ENCODE measurements at regions not wholly inside any gene's neighbourhood (a gene's known extent, or its start where the extent isn't known, plus 50 kb on each side); places are given as distances from the start of the nearest gene placed in this dataset.
"Not testable (repeated sequence)": the region's sequence is repeated elsewhere in the genome, so short reads cannot be mapped to it uniquely, and the experiment has no call there.

GRCh38 chr5:12162863-12163262 is 258.6 kb upstream of the CTNND2 start:
- no peak for TF ChIP-seq CTCF (IDR thresholded peaks at IDR 0.05; ENCODE audit: insufficient read depth, missing control alignments)
- FAIRE-seq, result no peak
- DNase-seq (ENCODE audit: insufficient read length, low spot score), result no peak

DNA sequence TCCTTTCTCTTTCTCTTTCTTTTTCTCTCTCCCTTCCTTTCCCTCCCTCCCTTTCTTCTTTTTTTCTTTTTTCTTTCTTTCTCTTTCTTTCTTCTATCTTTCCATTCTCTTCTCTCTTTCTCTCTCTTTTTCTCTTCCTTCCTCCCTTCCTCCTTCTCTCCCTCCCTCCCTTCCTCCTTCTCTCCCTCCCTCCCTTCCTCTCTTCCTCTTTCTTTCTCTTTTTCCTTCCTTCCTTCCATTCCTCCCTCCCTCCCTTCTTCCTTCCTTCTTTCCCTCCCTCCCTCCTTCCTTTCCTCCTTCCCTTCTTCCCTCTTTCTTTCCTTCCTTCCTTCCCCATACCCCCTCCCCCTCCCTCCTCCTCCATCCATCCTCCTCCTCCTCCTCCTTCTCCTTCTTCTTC is 243.3 kb upstream of the CTNND2 start:
- FAIRE-seq (no peak), DNase-seq (ENCODE audit: insufficient read length, low spot score) (no peak)
- no peak for TF ChIP-seq CTCF (IDR thresholded peaks at IDR 0.05; ENCODE audit: insufficient read depth, missing control alignments)

- FAIRE-seq (no peak), DNase-seq (ENCODE audit: insufficient read length, low spot score) (no peak)
- TF ChIP-seq CTCF (IDR thresholded peaks at IDR 0.05; ENCODE audit: insufficient read depth, missing control alignments), result no peak
Observed at GRCh38 chr5:12141496-12141895, 237.2 kb upstream of the CTNND2 start.

GRCh38 chr5:12133520-12133919 is 229.3 kb upstream of the CTNND2 start:
- FAIRE-seq, result no peak
- no peak for TF ChIP-seq CTCF (IDR thresholded peaks at IDR 0.05; ENCODE audit: insufficient read depth, missing control alignments)
- DNase-seq (ENCODE audit: insufficient read length, low spot score), result no peak

DNA sequence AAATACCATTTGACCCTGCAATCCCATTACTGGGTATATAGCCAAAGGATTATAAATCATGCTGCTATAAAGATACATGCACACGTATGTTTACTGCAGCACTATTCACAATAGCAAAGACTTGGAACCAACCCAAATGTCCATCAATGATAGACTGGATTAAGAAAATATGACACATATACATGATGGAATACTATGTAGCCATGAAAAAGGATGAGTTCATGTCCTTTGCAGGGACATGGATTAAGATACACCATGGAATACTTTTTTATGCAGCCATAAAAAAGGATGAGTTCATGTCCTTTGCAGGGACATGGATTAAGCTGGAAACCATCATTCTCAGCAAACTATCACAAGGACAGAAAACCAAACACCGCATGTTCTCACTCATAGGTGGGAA is 226.8 kb upstream of the CTNND2 start:
- not testable (repeated sequence) for FAIRE-seq; DNase-seq (ENCODE audit: insufficient read length, low spot score)

DNA sequence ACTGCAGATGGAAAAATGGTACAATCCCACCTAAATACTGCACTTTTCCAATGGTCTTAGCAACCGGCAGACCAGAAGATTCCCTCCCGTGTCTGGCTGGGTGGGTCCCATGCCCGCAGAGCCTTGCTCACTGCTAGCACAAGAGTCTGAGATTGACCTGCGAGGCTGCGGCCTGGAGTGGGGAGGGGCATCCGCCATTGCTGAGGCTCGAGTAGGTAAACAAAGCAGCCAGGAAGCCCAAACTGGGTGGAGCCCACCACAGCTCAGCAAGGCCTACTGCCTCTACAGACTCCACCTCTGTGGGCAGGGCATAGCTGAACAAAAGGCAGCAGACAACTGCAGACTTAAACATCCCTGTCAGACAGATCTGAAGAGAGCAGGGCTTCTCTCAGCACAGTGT is 221.6 kb upstream of the CTNND2 start:
- DNase-seq (ENCODE audit: insufficient read length, low spot score) (no peak), FAIRE-seq (no peak)
- no peak for TF ChIP-seq CTCF (IDR thresholded peaks at IDR 0.05; ENCODE audit: insufficient read depth, missing control alignments)

DNA sequence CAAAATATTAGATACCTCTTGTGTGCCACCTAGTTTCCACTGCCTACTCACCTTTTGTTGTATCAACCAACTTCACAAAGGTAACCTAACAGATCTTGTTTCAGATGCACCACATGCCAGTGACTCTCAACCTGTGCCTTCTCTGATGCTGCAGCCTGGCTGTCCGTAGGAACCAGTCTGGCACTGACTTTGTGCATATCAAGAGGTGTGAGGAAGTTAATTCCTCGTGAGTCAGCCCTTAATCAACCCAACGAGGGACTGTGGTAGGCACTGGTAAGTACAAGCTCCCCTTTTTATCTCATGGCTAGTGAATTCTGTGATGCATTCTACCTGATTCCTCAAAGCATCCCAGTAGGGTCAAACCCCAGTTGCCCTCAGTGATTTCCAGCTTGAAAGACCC is 215.4 kb upstream of the CTNND2 start:
- no peak for TF ChIP-seq CTCF (IDR thresholded peaks at IDR 0.05; ENCODE audit: insufficient read depth, missing control alignments)
- FAIRE-seq (no peak), DNase-seq (ENCODE audit: insufficient read length, low spot score) (no peak)

GRCh38 chr5:12114075-12114474 is 209.8 kb upstream of the CTNND2 start:
- no peak for TF ChIP-seq CTCF (IDR thresholded peaks at IDR 0.05; ENCODE audit: insufficient read depth, missing control alignments)
- FAIRE-seq (no peak), DNase-seq (ENCODE audit: insufficient read length, low spot score) (no peak)
